Hematopoietic multipotent progenitor cell (in vitro differentiated cells): ENCODE measurements at regions not wholly inside any gene's neighbourhood (a gene's known extent, or its start where the extent isn't known, plus 50 kb on each side); places are given as distances from the start of the nearest gene placed in this dataset.

ENCODE experiments used
- DNase-seq, 3 donors: peaks; one replicate each; pipeline ENCODE4 v3.0.0-alpha.2; 2011 to 2015; ENCODE audit warnings: low read depth in 2 of 3, low spot score in 2 of 3

DNA sequence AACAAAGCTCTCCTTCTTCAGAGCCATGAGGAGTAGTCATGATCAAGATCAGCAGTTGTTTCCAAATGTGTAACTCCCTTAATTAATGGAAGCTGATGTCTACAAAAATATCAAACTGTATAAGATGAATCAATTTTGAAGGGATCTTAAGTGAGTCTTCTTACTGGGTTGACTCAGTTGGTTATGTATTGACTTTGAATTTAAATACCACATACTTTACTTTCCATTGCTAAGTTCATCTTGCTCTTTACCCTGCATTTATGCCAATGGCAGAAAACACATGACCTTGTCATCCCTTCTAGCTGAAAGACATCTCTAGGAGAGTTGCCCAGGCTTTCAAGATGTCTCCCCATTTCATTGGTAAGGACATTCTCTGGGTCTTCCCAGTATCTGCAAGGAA is 123.2 kb upstream of the STMND1 start:
- DNase-seq = no peak

- no peak for DNase-seq
These were observed 125.3 kb upstream of the STMND1 start for GRCh38 chr6:16976385-16977183.

GRCh38 chr6:16974704-16975359 is 127.0 kb upstream of the STMND1 start:
- no peak for DNase-seq

GRCh38 chr6:16974387-16974673 is 127.5 kb upstream of the STMND1 start:
- no peak for DNase-seq

DNA sequence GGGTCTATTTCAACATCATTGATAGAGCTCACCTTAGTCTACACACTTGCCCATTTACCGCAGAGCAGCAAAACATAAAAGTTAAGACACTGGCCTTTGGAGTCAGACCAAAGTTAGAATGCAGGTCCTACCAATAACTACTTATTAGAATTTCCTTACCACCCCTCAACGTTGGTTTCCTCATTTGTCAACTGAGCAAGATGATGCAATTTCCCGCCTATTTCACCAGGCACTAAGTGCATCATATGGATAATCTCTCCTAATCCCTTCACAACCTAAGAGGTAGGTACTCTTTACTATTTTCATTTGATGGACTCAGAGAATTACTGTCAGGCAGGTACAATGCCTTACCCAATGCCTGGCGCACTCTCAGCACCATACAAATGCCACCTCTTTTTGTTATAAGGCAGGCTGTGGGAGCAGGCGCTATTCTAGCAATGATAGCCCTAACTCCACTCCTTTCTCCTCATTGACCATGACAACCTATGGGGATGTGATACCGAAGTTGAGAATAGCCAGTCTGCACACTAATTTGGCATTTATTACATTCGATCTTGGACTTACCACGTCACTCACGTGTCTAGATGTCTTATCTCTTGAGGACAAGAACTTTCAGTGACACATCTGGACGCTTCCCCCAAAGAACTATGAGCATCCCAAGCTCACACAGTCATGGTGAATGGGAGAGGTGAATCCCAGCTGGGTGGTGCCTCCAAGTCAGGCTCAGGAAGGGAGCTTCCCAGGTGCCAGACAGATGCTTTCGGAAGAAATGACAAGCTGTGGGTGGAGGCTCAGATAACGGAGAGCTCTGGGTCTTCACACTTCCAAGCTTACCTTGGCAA is 128.1 kb upstream of the STMND1 start:
- no peak for DNase-seq

GRCh38 chr6:16973051-16973450 is 128.8 kb upstream of the STMND1 start:
- DNase-seq = no peak

GRCh38 chr6:16972535-16972934 is 129.3 kb upstream of the STMND1 start:
- DNase-seq = no peak

- no peak for DNase-seq
These were observed 131.9 kb upstream of the STMND1 start for GRCh38 chr6:16969699-16970655.

DNA sequence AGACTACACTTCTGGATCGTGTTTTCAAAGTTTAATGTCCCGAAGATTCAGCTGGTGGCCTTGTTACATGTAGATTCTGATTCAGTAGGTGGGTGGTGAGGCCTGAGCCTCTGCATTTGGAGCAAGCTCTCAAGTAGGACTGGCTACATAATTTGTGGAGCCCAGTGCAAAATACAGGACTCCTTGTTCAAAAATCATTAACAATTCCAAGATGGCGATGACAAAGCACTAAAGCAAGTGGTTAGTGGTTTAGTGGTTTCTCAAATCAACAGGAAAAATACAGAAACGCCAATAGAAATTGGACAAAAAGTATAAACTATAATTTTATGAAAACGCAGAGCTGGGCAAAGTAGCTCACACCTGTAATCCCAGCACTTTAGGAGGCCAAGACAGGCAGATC is 133.7 kb upstream of the STMND1 start:
- peak in 1 of 3 donors; percentile 29 for DNase-seq

DNA sequence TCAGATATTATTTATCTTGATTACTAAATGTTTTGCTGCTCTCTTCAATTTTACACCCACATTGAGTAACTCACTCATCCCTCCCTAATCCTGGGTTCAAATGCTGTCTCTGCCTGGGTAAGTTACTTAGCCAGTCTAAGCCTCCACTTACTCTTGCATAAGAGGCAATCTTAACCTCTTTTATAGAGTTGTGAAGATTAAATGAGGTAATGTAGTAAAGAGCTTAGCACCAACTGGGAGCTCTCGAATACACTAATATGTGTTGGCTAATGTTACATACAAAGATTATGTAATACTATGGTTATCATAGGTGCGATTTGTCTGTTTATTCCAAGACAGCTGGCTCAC is 134.4 kb upstream of the STMND1 start:
- DNase-seq = no peak

- DNase-seq = no peak
These were observed 134.9 kb upstream of the STMND1 start for GRCh38 chr6:16966791-16967469.

GRCh38 chr6:16965689-16966088 is 136.2 kb upstream of the STMND1 start:
- DNase-seq = no peak

DNA sequence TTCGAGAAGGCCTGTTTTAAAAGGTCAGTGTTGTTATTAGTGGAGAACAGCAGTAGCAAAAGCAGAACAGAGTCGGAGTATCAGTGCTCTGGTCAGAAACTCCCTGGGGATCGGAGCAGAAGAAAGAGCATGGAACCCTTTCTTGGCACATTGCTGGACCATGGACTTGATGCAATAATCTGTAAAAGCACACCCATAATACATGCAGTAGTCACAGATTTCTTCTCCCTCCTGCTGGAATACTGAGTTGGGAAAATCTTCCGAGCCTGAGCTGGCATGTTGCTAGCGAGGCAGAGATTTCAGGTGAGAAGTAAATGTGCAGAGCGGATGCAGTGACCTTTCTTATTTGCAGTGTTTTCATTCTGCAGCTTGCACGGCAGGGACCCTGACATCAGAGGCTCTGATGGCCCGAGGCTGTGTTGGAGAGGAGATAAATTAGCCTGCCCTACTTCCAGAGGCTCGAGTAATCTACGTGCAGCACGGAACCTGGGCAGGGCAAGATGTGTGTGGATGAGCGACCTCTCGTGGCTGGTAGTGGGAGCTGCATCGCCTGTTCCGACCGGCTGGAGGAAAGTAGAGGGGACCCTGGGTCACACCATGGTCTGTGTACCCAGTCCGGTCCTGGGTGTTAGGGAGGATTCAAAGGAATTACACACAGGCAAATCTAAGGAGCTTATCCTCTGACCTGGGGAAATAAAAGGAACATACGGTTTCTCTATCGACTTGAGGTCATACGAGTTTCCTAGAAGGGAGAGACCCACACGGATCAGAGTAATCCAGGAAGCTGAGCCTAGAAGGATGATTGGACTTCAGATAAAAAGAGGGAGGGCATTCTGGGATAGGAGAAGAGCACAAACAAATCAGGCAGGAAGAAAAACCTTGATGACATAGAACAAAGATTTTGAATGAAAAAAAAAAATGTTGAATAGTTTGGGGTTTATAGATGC is 137.0 kb upstream of the STMND1 start:
- DNase-seq = peak in 2 of 3 donors; percentile 61 to 84

DNA sequence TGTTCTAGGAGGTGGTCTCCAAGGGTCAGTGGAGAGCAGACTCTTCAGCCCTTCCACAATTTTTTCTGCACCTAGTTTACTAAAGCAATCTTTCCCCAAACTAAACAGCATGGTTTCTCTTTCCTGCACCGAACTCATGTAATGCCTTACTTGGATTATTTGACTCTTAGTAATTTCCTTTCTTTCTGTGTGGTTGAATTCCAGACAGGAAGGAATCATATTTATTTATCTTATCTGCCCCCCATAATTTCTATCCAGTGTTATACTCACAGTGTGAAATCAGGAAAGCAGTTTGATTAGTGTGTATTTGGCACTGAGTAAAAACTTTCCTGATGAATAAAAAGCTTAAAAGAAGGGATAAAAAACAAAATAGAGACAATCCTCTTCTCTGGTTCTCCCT is 140.3 kb upstream of the STMND1 start:
- DNase-seq = no peak

DNA sequence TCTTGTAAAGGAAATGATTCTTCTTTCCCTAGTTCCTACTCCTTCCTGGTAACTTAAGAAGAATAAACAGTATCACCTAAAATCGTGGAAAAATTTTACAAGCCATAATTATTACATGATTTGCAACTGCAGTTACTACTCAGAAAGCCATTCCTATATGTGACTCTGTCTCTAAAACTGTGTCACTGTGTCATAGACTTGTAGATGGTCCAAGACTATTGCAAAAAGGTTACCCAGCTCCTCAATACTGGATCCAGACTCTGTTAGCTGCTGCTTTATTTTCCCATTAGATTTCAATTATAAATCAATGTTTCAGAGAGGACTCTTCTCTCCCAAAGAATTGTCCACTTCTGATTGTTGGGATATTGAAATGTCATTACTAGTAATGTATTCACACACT is 142.1 kb upstream of the STMND1 start:
- DNase-seq = no peak

- no peak for DNase-seq
These were observed 145.5 kb upstream of the STMND1 start for GRCh38 chr6:16956361-16956760.

GRCh38 chr6:16955899-16956298 is 146.0 kb upstream of the STMND1 start:
- DNase-seq = no peak

DNA sequence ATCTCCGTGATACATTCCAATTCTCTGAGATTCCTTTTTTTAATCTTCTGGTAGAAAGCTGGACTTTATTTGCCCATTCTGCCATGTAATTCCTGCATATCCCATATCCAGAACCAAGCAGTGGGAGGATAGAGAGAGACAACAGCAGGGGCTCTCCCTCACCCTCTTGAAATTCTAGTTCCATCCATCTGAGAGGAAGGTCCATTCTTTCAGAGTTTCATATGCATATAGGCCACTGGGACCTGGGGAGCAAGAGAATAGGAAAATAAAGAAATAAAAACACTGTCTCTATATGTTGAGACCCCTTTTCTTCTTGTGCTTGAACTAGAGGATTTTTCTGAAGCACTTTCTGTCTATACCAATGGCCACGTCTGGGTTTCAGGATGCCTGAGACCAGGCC is 147.9 kb upstream of the STMND1 start:
- DNase-seq = no peak

- no peak for DNase-seq
These were observed 148.4 kb upstream of the STMND1 start for GRCh38 chr6:16953446-16953845.
